ENCODE measurements at regions not wholly inside any gene's neighbourhood (a gene's known extent, or its start where the extent isn't known, plus 50 kb on each side); places are given as distances from the start of the nearest gene placed in this dataset.

DNA sequence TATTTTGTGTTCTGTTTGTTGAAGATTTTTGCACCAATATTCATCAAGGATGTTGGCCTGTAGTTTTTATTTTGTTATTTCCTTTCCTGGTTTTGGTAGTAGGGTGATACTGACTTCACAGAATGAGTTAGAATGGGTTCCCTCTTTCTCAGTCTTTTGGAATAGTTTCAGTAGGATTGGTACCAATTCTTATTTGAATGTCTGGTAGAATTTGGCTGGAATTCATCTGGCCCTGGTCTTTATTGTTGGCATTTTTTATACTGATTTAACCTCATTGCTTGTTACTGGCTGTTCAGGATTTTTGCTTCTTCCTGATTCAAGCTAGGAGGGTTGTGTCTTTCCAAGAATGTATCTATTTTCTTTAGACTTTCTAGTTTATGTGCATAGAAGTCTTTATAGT is 263.7 kb downstream of the SOX11 start:
- DNase-seq (ENCODE audit: low read depth): no peak

DNA sequence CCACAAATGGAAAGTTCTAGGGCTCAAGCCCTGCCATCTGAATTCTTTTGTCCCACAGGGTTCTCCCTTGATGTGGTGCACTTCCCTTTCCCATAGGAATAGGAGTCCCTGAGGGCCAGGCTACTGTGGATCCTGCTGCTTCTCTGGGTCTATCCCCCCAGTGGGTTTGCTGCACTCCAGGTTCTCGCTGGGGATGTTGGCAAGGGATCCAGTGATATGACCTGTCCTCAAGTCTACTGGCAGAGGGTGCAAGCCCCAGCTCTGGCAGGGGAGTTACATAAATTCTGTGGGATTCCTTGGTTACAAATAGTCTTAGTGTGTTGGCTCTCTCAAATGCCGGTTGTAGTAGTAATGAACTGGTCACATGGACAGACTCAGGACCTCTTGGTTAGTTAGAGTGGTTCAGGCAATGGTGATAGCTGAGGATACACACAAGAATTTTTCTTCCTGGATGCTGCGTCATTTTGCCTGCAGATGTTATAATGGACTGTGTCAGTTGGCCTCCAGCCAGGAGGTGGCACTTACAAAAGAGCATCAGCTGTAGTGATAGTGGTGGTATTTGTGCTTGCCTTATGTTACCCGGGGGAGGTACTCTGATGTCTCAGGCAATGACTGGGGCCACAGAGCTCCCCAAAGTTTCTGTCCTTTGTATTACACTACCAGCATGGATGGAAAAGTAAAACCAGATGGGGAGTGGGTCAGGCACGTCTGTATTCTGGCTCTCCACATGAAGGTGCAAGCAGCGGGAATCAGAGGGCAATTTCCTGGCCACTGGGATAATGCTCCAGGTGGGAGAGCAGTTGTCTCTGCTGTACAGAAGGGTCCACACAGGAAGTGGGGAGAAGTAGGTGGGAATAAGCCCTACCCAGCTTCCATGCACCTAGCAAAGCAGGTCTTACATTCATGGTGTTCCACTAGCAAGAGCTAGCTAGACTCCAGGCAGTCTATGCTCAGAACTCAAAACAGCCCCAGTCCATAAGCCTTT is 267.9 kb downstream of the SOX11 start:
- DNase-seq (ENCODE audit: low read depth): no peak

DNA sequence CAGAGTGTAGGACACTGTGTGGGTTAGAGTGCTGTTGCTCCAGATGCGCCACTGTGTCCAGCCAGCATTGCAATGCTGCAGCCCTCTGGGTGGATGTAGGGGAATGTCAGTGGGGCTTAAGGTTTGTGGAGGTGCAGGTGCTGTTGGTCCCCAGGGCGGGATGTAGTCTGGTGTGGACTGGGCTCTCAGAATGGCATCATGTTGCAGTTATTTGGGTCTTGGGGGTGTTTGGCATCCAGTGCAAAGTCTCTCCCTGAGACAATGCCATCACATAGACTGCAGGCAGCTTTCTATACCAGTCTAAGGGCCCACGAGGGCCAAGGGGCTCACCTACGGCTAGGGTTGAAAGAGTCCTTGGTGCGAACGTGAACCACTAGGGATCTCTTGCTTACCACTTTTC is 275.3 kb downstream of the SOX11 start:
- no peak for DNase-seq (ENCODE audit: low read depth)

DNA sequence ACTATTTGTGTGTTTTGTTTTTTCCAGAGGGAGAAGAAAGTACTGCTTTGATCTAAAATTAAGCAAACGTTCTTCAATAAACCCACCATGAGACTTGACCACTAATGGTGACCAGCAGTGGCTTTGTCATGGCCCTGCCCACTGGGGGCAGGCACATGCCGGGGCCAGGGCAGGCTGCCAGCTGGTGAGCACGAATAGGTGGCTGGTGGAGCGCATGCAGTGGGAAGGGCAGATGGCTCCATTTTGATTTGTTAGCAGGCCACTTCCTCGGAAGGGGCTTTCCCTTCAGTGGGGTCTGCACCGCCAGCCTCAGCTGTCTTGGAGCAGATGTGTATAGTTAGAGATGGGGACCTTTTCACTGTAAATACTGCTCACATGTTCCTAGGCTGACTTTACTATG is 277.1 kb downstream of the SOX11 start:
- DNase-seq (ENCODE audit: low read depth): no peak

DNA sequence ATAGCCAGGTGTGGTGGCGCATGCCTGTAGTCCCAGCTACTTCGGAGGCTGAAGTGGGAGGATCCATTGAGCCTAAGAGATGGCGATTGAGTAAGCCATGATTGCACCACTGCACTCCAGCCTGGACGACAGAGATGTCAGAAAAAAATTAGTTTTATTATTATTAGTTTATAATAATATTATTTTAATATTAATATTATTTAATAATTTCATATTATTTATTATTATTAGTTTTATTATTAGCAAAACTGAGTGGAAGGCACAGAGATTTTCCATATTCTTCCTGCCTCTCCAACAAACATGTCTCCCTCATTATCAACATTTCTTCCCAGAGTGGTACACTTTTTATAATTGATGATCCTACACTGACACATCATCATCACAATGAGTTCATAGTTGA is 278.2 kb downstream of the SOX11 start:
- DNase-seq (ENCODE audit: low read depth): no peak

DNA sequence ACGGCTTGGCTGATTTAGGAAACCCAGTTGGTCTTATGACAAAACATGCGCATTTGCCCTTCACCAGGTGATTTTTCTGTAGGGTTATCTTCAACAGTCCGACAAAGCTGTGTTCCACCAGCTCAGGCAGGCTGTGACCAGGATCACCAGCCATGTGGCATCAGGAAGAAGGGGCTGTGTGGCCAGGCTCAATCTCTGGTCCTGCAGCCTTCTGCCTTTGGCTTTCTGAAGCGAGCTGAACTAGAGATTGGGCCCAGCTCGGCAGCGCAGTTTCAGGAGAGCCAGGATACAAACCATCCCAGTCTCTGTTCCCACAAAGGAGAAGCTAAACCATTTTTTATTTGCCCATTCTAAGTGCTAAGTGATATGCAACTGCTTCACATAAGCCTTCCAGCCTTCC is 282.3 kb downstream of the SOX11 start:
- DNase-seq (ENCODE audit: low read depth): no peak

DNA sequence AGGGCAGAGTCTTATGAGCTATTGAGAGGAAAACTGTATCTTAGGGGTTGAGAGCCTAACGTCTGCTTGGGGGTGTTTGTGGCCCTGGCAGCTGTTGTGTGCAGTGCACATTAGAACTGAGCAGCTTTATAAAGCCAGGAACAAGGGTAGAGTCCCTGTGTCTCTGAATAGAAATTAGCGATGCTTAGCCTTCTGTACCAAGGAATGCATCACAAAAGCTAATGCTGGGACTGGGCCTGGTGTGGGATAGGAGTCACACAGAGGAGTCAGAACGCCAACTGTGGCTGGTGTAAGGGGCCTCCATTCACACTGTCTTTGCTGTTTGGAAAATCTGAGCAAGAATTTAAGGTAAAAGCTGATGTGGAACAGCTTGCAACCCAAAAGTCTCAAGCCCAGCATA is 283.2 kb downstream of the SOX11 start:
- no peak for DNase-seq (ENCODE audit: low read depth)

DNA sequence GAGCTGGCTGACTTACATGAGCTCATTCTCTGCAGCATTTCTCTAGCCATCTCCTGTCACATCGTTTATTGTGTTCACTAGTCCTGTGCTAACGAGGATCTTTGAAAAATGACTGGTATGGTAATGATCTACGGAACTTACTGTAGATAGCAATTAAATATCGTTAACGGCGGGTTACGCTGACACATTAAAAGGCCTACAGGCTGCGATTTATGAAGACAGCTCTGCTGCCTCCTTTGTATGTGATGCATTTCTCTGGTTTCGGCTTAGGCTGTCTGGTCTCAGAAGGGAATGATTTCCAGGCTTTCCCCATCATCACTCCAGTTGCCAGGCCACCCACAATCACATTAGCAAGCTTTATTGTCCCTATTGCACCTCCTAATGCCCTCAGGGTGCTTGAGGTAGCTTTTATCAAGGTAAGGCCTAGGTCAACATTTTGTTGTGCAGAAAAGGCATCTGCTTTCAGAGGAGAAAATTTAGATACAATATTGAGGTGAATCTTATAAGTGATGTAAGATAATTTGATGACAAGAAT is 284.4 kb downstream of the SOX11 start:
- no peak for DNase-seq (ENCODE audit: low read depth)

DNA sequence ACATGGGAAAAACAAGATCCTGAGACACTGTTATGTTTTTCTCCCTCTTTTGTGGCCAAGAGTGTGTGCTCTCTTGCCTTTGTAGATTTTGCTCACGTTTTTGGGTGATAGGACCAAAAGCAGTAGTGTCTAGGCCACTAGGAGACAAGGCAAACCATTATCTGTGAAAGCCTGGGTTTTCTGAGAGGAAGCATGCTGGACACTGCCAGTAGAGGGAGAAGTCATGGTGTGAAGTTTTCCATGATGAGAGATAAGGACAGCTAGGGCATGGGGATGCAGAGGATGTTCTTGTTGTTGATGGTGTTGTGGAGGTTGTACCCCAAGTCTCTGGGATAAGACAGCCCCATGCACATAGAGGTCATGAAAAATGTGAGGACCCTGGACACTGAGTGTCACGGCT is 285.3 kb downstream of the SOX11 start:
- DNase-seq (ENCODE audit: low read depth): no peak

DNA sequence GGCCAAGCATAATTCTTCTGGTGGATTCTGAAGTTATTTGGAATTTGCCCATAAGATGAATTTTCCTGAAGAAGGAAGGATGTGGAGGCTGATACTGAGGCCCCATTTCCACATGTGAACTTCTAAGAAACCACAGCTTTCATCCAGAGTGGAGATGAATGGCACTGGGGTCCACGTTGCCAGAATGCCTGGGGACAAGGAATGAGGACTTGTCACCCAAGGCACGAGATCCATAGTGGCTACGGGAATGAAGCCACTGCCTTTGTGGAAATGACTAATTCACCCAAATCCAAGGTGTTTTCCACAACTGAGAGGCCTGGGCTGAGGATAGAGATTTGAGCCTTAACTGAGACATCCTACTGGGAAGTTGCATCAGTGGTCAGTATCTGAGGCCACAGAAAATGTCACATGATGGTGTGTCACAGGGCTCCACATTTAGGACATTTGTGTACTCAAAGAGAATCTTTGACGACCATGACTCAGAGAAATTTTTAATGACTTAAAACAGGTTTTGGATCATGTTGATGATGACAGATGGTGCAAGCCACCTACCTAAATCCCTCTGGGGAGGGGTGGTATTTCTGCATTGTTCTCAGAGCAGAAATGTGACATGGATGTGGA is 286.1 kb downstream of the SOX11 start:
- no peak for DNase-seq (ENCODE audit: low read depth)

DNA sequence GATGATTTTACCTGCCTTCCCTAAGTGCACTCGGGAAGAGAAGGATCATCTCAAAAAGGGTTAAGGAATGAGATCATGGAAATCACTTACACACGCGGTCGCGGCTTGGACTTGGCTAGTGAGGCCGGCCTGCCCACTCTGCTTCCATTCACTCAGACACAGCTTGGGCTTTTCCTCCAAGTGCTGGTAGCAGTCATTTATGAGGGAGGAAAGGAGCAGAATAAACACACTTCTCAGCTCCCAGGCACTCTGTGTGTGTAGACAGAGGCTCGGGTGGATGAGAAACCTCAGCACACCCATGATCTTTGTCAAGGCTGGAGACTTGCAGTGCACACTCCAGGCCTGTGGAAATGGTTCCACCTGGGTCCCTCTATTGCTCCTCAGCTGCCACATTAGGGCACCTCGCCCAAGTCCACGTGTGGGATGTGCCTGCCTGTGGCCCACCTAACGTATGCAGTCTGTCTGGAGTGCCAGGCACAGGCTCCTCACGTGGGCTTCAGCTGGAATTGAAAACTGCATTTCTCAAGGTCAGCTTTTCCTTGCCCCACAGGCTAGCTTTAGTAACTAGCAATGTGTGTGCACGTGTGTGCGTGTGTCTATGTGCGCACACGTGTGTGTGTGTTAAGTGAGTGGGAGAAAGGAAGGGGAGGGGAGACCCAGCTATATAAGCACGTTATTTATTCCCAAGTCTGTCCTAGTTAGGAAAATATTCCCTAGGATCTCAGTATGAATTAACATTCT is 288.4 kb downstream of the SOX11 start:
- no peak for DNase-seq (ENCODE audit: low read depth)

DNA sequence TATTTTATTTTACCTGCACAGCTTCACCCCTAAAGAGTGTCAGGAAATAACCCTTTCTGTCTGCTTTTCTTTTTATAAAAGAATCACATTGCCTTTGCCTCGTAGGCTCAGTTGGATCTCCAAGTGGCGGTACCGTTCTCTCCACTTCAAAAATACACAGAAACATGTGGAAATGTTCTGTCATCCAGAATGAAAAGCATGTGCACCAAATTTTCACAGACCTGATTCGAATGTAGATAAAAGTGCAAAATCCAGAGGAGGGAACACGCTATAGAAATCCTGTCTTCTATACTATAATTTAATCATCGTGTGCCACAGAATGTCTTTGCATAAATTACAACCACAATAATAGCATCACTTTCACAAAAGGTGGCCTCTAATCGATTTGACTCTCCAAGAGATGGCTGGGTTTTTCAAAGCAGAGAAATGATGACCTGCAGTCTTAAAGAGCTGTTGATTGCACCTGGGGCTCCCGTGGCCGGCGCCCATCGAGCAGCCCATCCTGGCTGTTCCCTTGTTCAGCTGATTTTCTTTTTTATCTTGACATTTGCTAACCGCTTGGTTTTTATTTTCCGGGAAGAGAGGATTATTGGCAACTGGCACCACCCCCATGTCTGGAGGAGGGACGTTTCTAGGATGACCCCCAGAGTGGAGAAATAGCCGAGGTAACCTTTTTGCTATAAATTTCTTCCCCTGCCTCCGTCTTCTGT is 290.2 kb downstream of the SOX11 start:
- no peak for DNase-seq (ENCODE audit: low read depth)

DNA sequence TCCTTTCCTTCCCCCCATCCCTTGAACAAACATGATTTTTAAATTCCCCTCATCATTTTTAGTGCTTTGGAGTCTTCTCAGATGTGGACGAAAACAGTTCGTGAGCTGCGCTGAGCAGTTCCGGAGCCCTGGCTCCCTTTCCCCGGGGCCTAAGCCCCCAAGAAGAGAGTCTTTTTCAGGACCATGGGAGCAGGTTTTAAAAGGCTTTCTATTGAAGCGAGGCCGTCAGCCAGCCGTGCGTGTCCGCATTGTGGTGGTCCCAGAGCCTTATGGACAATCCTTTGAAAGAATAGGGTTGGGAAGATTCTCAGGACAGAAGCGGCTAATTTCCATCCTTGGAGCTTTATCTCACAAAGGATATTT is 290.7 kb downstream of the SOX11 start:
- DNase-seq (ENCODE audit: low read depth): no peak

DNA sequence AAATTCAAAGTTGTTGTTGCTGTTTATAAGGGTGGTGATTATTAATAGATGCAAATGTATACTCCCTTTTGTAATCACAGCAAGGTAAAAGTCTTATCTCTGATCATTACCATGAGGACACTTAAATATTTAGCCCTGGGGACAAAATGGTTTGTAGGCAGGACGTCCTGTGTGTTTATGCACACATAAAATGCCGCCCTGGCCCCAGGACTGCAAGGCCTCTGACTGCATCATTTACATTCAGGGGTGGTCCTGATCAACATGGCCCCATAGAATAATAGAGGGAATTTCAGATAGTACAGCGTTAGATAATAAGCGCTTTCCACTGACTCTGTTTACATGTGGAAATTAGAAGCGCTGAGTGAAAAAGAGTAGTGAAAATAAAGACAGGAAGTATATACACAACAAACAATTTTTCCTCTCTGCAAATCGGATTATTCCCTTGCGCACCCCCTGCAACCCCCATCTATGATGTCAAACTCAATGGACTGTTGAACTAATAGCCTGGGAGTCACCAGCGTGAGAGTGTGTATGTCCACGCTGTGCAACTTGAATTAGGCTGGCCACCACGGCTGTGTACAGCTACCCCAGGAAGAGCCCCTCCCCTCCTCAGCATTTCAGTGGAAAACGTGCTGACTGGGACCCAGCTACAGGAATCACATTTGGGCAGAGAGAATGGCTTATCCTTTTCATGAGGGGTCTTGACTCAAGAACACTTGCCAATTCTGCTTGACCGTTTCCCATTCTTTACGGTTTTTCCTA is 291.5 kb downstream of the SOX11 start:
- no peak for DNase-seq (ENCODE audit: low read depth)

DNA sequence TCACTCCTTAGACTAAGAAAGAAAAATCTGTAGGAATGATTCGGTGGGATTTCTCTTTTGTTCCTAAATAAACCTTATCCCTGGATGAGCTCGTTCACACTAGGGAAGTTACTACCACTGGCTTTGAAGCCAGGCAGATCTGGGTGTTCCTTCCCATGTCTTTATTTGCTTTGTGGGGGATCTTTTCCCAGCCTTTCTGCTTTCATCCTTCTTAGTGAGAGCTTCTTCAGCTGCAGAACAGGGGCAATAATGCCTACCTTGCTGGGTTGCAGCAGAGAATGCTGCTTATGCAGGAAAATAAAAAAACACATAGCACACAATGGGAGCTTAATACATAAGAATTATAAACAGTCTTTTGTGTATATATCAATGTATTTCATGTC is 292.1 kb downstream of the SOX11 start:
- DNase-seq (ENCODE audit: low read depth): no peak

DNA sequence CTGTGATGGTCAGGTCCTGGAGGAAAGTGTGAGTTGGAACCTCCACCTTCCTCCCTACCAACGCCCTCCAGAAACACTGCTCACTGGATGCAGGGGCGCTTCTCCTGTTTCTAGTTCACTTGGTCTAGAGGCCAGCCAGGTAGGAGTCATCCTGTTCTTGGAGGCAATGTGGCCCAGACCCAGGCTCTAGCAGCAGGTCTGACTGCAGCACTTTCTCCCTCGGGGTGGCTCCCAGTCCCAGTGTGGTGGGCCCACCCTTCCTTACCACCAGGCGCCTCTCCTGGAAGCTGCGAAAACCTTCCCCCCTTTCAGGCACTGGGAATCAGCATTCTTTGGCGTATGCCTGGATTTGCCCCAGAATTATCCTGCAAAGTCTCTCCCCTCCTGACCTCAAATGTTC is 292.8 kb downstream of the SOX11 start:
- DNase-seq (ENCODE audit: low read depth): no peak

DNA sequence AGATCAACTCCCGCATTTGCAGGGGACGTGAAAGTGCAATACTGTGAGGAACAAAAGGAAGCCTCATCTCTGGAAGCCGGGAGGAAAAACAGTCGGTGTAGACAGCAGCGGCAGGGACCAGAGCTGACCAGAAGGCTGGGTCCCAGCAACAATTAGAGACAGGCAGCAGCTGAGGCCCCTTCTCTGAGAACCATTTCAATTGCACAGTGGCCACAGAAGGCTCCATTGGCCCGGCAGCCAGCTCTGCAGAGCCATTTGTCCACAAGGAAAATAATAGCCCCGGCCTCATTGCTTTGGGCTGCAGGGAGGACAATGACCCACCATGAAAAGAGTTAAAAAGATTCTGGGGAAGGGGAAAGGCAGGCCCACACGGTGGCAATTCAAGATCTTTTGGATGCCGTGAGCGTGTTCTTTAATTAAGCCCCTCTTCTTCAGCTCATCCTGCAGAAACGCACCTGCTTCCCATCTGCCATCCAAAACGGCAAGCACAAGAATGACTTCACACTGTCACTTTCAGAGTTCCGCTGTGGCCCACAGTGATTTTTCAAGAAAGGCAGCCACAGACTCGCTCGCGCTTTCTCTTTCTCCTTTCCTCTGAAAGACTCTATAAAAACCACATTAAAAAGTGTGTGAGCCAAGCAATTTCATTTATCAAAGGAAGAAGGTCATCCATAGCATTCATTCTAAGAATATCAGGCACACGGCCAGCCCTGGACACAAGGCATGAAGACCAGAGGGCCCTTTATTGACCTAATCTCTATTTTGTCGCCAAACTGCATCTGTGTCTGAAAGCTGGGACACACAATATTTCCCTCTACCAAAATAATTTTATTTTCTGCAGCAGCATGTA is 293.6 kb downstream of the SOX11 start:
- DNase-seq (ENCODE audit: low read depth): no peak

DNA sequence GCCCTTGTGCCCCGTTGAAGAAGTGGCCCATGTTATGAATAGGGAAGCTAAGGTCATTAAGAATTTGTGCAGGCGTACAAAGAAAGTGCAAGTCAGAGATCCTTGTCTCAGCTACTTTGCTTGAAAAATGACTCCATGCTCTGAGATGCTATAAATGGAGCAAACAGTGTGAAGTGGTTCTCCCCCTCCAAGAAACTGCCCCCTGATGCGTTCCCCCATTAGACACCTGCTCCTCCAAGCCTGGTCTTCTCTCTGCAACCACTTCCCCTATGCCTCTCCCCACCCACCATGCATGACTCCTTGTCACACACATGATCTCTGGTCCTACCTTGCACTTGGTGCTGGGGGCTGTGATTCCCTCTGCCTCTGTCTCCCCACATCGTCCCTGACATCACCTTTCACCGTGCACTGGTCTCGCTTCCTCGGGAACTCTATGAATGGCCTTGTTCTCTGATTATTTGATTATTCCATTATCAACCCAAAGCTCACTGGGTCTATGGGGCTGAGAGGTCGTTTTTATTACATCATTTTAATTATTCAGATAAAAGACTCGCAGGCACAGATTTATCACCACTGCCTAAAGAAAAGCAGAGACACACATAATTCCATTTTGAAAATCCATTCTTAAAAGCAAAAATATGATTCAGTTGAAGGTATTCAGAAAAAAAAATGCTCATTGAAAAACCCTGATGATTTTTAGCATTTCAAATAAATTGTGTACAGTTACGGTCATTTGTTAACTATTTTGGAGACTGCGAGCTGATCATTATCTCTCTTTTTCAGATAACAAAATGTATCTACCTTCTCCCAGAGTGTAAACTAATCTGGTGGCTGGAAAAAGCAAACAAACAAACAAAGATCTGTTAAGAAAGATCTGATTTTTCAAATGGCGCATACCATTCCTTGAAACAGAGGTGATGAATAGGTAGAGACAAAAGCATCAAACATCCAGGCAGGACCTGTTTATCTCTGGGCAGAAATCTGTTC is 294.9 kb downstream of the SOX11 start:
- DNase-seq (ENCODE audit: low read depth): no peak

DNA sequence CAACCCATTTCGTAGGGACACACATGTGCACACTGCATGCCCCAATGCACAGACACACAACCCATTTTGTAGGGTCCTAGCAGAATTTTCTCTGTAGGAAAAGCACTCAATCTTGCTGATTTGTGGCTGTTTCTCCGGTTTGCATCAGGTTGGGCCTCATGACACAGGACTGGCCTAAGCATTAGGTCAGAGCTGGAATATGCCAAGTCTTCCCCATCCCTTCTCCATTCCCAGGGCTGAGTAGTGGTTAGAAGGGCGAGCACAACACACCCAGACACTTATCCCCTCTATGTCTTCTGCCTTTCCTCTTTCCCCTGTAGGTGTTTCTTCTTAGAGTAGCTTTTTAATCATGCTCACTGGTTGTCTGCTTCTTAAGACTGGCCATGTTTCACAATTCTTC is 295.9 kb downstream of the SOX11 start:
- DNase-seq (ENCODE audit: low read depth): no peak
